ENCODE measurements at regions not wholly inside any gene's neighbourhood (a gene's known extent, or its start where the extent isn't known, plus 50 kb on each side); places are given as distances from the start of the nearest gene placed in this dataset.

DNA sequence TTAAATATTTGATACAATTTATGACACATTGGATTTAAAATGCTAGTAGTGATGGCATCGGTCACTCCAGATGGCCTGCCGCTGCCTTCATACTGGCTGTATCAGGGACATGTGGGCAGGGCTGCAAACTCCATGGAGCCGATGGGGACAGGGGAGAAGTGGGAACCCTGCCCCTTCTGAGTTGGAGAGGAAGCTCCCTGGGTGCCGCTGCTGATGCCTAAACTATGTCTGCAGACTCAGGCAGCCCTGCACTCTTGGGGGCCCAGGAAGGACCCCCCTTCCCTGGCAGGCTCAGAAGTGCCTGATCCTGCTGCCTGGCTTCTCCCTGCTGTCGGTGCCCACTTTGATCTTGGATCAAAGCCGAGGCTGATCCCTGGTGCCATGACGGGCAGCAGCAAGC lies 1522.1 kb downstream of the OTOL1 start:
- TF ChIP-seq, protein P1, sequence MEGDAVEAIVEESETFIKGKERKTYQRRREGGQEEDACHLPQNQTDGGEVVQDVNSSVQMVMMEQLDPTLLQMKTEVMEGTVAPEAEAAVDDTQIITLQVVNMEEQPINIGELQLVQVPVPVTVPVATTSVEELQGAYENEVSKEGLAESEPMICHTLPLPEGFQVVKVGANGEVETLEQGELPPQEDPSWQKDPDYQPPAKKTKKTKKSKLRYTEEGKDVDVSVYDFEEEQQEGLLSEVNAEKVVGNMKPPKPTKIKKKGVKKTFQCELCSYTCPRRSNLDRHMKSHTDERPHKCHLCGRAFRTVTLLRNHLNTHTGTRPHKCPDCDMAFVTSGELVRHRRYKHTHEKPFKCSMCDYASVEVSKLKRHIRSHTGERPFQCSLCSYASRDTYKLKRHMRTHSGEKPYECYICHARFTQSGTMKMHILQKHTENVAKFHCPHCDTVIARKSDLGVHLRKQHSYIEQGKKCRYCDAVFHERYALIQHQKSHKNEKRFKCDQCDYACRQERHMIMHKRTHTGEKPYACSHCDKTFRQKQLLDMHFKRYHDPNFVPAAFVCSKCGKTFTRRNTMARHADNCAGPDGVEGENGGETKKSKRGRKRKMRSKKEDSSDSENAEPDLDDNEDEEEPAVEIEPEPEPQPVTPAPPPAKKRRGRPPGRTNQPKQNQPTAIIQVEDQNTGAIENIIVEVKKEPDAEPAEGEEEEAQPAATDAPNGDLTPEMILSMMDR (tag by site-specific recombination; IDR thresholded peaks at IDR 0.05), result no peak
- no peak for TF ChIP-seq IKZF3 (tag by site-specific recombination; IDR thresholded peaks at IDR 0.05)
